HG03575 (cell line): ENCODE measurements at regions not wholly inside any gene's neighbourhood (a gene's known extent, or its start where the extent isn't known, plus 50 kb on each side); places are given as distances from the start of the nearest gene placed in this dataset.
"Not testable (repeated sequence)": the region's sequence is repeated elsewhere in the genome, so short reads cannot be mapped to it uniquely, and the experiment has no call there.

Source experiments
- ATAC-seq: cut with Tn5 transposase; IDR thresholded peaks from one replicate; pipeline ENCODE4 v1.9.1; 2021; ENCODE audit not compliant: unreplicated experiment, insufficient number of reproducible peaks, low FRiP score; ENCODE audit errors: extremely low read depth

- no peak for ATAC-seq
These were observed 109.2 kb upstream of the SHB start for GRCh38 chr9:38178237-38178636.

GRCh38 chr9:38177680-38178079 lies 108.7 kb upstream of the SHB start:
- no peak for ATAC-seq

- no peak for ATAC-seq
These were observed 107.2 kb upstream of the SHB start for GRCh38 chr9:38176251-38176650.

- no peak for ATAC-seq
These were observed 106.4 kb upstream of the SHB start for GRCh38 chr9:38175423-38175822.

DNA sequence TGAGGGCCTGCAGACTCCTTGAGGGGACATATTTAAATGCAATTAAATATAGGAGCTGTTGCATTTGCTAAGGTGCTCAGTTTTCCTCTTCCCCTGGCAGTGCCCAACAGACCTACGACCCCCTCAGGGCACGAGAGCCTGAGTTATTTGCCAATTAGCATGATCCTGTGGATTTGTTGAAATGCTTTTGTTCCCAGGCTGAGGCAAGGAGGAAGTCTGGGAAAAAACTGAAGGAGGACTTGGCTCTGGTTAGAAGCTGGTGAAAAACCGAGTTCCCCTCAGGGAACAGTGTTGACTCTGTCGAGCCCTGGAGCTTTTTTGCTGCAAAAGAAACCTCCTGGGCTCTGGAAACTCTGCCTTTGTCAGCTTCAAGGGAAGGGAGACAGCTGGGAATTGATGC lies 103.6 kb upstream of the SHB start:
- ATAC-seq, result no peak

DNA sequence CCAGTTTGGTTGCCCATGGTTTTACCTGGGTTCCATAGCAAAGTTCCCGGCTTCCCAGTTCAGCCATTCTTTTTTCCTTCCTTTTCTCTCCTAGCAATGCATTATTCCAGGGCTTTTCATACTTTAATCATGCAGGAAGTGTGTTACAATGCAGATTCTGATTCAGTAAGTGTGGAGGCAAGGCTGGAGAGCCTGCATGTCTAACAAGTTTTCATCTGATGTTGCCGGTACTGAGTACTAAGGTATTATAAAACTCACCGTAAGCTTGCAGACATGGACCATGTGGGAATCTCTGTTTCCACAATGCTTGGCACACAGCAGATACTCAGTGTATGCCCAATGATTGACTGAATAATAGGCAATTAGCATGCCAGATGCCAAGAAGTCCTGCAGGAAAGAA lies 102.9 kb upstream of the SHB start:
- ATAC-seq, result no peak

GRCh38 chr9:38171538-38171884 lies 102.5 kb upstream of the SHB start:
- no peak for ATAC-seq

- ATAC-seq, result not testable (repeated sequence)
These were observed 101.9 kb upstream of the SHB start for GRCh38 chr9:38170763-38171537.

GRCh38 chr9:38170155-38170554 lies 101.1 kb upstream of the SHB start:
- ATAC-seq, result not testable (repeated sequence)

GRCh38 chr9:38166501-38166900 lies 97.5 kb upstream of the SHB start:
- ATAC-seq, result no peak

- no peak for ATAC-seq
These were observed 95.7 kb upstream of the SHB start for GRCh38 chr9:38164659-38165221.

DNA sequence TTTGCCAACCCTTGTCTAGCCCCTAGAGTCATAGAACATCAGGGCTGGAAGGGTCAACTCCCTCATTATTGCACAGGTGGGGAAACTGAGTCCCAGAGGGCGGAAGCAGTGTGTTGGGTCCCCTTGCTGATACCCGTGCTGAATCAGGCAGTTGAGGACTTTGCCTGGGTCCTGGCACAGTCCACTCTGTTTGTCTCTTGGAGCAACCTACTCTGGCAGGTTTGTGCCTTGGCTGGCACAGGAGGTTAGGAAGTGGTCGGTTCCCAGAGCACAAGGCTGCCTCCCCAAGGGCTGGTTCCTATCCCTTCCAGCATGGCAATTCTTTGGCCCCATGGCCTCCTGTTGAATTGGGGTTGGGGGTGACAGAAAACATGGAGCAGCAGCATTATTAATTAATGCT lies 94.5 kb upstream of the SHB start:
- no peak for ATAC-seq

GRCh38 chr9:38162332-38163211 lies 93.5 kb upstream of the SHB start:
- ATAC-seq, result no peak

DNA sequence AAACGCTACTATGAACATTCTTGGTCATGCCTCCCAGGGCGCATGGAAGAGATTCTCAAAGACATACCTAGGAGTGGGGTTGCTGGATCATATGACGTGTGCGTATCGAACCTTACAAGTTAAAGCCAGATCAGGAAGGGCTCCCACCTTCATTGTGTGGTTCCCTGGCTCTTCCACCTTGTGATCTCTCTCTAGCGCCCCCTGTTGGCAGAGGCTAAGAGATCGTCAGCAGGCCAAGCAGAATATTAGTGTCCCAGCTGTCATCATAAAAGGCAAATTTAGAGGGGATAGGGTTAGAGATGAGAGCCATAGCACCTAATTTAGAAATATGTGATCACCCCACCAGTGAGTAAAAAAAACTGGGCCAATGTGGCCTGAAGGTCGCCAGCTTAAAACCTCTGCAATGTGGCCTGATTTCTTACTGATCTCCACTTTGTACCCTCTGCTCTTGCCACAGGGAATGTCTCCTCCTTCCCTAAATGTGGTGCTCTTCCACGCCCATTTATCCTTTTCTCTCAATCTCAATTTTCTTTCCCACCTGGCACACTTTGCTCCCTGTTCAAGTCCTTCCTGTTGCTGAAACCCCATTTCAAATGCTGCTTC lies 91.7 kb upstream of the SHB start:
- no peak for ATAC-seq

DNA sequence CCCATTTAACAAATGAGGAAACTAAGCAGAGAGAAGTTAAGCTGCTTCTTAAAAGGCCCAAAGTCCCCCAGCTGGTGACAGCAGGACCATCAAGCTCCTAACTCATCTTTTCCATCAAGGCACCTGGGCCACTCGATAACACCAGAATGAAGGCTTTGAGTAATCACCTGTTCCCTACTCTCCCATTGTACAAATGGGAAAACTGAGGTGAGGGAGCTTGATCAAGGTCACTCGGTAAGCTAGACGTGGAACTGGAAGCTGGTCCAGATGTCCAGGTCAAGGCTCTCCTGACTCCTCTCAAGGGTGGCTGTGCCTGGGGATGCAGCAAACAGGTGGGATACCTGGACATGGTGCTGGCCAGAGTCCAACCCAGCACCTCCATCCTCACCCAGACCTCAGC lies 90.6 kb upstream of the SHB start:
- no peak for ATAC-seq

GRCh38 chr9:38158628-38159027 lies 89.6 kb upstream of the SHB start:
- ATAC-seq, result no peak

DNA sequence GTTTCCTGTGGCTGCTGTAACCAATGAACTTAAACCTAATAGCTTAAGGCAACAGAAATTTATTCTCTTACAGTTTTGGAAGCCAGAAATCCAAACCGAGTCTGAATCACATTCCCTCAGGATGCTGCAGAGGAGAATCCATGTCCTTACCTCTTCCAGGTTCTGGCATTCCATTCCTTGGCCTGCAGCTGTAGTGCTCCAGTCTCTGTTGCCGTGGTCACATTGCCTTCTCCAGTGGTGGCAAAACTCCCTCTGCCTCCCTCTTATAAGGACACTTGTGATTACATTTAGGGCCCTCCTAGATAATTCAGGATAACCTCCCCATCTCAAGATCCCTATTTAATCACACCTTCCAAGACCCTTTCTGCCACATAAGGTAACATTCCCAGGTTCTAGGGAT lies 88.7 kb upstream of the SHB start:
- no peak for ATAC-seq

DNA sequence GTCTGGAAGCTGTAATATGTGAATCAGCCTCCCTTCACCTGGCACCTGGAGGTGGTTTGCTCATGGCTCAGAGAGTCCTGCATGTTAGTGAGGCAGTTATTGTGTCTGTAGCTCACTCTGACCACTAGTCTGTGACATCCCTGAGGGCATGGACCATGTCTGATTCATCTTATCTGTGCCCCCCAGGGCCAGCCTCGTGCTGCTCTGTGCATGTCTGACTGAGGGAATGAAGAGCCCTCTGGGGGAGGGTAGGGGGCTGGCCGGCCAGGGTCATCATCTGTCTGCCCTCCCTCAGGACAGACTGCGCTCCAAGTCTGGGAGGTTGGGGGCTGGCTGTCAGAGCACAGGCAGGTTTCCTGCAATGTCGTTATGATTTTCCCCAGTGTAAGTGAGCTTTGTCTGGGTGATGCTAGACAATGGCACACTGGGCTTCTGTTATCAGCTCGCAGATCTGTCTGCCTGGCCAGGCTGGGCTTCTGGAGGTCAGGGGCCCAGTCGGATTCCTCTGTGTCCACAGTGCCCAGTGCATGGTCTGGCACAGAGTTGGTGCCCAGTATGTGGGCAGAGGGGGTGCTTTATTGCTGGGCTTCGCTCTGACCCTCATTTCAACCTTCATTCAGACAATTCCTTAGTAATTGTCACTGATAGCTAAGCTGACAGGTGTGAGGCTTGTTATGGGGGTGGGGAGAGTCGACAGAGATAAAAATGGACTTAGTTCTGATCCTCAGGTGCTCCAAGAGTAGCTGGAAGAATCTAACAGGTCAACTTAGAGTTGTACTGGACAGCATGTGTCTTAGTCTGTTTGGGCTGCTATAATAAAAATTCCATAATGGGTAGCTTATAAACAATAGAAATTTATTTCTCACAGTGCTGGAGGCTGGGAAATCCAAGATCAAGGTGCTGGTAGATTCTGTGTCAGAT lies 85.7 kb upstream of the SHB start:
- no peak for ATAC-seq

DNA sequence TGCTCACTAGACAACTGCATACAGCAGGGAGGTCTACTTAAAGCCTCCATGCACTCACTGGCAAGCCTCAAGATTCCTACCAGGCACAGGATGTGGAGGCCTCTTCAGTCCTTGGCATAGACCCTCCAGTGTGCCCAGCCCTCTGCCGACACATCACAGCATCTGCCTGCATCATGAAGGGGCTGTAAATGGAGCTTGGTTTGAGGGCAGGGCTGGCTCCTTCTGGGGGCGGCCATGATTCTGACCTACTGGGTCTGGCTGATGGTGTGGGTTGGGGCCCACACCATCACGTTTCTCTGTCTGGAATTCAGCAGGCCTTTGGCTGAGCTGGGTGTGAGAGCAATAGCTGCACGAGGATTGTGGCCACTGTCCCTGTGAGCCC lies 84.9 kb upstream of the SHB start:
- ATAC-seq, result no peak
